Fibroblast of the aortic adventitia (primary cell): ENCODE measurements at regions not wholly inside any gene's neighbourhood (a gene's known extent, or its start where the extent isn't known, plus 50 kb on each side); places are given as distances from the start of the nearest gene placed in this dataset. TPM values are rescaled to one million over a fixed set of nuclear protein-coding genes. Genes with fewer than 3 reads are reported as not detected.

Experiments used
- DNase-seq: peaks from one replicate; pipeline ENCODE4 v3.0.0-alpha.2; 2010; ENCODE audit warnings: low read depth
- H3K4me3 ChIP-seq: 2 replicates; pipeline ENCODE4 v1.5.1; 2011; ENCODE audit warnings: low read depth, mild to moderate bottlenecking, control low read depth, low read length, moderate library complexity
- small RNA-seq: library from RNA; depleted of rRNA; stranded (forward); fragments of <200 nt; gene quantifications from one replicate; pipeline ENCODE3, GENCODE V24; 2012
- TF ChIP-seq, protein P1 (sequence below): IDR thresholded peaks from 2 replicates; pipeline ENCODE4 v1.5.1; 2011; ENCODE audit warnings: mild to moderate bottlenecking, low read length, control low read depth, inconsistent platforms; ENCODE audit not compliant: insufficient read depth

DNA sequence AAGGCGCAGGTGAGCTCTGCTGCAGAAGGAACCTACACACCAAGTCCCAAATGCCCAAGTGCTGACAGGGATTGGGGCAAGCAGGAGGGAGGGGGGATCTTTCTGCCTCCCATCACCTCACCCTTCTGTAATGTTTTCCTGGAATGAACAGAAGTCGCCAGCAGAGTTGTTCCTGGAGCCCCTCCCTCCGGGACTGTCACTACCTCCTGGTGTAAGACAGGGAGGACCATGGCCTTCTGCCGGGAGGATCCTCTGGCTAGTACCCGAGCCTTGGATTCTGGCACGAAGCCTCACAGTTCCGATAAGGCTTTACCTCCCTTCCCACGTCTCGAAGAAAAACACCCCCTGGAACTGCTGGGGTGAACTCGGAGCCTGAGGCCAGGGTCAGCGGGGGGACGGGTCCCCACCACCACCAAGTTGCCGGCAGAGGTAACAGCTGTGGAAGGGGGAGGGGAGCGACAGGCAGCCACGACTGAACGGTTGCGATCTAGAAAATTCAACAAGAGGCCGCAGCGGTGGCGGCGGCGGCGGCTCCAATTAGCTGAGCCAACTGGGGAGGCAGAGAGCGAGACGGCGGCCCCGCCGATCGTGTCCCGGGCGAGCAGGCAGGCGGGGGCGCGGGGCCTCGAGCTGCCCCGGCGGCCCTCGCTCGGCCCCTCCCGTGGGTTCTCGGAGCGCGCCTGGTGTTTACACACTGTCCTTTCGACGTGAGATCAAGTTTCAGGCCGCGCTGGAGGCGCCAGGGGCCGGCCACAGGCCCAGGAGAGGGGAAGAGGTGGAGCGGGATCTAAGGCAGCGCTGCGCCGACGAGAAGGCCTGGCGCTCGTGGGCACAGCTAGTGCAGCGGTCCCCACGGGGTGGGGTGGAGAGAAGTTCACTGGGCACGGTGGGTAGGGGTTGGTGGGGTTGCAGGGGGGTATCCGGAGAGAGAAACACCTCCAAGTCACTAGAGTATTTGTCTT is 53.7 kb upstream of the BCOR start:
- no peak overlapping the region for H3K4me3 ChIP-seq
- TF ChIP-seq, protein P1, sequence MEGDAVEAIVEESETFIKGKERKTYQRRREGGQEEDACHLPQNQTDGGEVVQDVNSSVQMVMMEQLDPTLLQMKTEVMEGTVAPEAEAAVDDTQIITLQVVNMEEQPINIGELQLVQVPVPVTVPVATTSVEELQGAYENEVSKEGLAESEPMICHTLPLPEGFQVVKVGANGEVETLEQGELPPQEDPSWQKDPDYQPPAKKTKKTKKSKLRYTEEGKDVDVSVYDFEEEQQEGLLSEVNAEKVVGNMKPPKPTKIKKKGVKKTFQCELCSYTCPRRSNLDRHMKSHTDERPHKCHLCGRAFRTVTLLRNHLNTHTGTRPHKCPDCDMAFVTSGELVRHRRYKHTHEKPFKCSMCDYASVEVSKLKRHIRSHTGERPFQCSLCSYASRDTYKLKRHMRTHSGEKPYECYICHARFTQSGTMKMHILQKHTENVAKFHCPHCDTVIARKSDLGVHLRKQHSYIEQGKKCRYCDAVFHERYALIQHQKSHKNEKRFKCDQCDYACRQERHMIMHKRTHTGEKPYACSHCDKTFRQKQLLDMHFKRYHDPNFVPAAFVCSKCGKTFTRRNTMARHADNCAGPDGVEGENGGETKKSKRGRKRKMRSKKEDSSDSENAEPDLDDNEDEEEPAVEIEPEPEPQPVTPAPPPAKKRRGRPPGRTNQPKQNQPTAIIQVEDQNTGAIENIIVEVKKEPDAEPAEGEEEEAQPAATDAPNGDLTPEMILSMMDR: no peak
- DNase-seq: no peak

DNA sequence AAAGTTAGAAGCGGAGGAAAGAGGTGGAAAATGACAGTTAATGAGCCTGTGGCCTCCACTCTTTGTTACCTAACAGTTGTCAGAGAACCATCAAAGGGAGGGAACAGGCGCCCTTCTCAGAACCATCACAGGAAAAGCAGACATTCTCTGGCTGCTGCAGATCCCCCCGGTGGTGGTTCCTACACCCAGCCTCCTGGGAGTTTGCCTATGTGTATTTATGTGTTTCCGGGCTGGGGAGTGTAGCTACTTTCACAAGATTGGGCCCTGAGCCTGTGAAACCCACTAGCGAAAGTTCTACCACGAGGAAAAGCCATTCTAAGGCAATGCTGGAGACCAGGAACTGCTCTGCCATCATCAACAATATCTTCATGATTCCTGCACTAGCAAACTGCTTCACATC is 52.7 kb upstream of the BCOR start:
- no peak for DNase-seq
- no peak overlapping the region for H3K4me3 ChIP-seq
- TF ChIP-seq, protein P1: peak; percentile 2

DNA sequence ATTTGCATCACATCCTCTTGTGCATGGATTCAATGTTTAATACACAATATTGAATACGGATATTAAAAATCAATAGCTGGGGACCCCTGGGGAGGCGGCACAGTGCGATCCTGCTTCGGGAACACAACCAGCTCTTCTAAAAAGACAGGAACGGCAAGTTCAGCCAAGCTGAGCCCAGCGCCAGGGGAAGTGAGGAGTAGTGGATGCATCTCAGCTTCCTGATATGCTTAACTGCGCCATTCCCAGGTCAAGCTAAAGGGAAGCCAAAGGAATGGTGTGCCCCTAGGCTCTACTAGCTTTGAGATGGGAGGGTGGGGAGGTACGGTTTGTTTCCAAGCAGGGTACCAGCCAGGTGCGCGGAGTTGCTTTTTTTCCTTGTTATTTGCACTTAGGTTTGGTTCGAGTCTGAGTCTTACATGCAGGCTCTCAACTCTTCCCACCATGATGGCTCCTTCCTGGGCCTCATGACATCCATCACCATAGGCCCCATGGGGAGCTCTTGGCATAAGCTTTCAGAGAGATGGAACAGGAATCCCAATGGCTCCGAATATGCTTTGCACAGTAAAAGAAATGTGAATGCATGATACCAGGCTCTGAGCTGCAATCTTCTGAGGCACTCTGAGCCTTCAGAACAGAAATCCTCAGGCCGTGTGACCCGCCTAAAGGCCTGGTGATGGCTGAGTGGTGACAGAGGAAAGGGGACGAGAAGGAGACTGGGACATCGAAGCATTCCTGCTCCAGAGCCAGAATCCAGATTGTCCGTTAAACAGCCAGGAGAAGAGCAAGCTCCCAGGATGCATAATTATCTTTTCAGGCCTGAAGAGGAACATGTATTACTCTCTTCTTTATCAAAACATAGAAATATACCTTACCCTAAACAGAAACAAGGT is 51.8 kb upstream of the BCOR start:
- no peak for DNase-seq
- no peak overlapping the region for H3K4me3 ChIP-seq
- TF ChIP-seq, protein P1: no peak

DNA sequence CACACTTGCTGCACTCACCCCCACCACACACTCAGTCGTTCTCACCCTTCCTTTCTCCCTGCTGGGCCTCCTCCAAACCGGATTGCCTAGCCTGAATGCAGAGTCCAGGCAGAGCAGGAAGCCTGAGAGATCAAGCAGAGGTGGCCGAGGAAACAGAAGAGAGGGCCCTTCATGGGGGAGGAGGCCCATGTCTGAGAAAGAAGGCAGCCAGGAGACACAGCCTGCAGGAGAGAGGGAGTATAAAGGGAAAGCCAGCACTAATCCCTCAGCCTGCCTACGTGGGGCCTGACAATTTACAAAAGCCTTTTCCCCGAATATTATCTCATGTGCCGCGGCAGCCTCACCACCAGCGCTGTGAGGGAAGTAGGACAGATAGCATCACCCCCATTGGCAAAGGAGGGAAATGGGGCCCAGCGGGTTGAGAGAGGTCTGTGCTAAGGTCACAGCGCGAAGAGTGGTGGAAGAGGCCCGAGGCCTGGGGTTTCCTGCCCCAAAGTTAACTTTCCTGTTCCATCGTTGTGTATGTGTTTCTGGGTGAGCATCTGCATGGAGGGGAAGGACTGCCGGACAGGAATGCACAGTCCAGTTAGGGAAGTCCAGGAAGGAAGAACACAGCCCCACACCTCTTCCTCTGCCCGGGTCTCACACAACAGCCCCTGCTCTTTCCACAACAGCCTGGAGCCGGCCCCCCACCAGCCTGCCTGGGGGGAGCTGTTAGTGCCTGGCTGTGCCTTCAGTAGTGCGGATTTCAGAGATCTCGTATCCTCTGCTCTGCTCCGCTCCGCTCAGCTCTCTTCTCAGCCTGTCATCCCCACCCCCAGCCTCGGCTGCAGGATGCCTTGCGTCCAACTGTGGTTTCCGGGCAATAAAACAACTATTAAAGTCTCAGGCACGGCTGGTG is 50.9 kb upstream of the BCOR start:
- H3K4me3 ChIP-seq: no peak overlapping the region
- TF ChIP-seq, protein P1: no peak
- DNase-seq: no peak

DNA sequence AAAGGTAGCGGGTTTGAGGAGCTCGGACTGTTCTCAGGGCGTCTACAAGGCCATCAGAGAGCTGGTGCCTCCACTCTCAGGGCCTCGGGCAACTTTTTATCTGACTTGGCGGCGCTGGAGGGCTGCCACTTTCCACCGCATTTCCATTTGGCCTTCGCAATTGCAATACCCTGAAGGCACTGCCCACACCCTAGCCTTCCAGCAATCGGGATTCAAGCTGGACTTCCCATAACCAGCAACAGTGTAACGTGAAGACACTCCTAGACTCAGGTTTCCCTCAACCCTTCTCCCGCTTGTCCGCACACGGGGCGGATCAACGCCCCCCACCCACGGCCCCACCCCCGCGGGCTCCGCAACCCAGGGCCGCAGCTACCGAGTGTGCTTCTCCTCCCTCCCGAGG is 50.2 kb upstream of the BCOR start:
- H3K4me3 ChIP-seq: no peak overlapping the region
- TF ChIP-seq, protein P1: no peak
- no peak for DNase-seq

Small RNAs in the stretch of these regions (small RNA-seq; reads per million reads assigned to genes)
- gene RF00019: not detected
